ENCODE measurements at regions not wholly inside any gene's neighbourhood (a gene's known extent, or its start where the extent isn't known, plus 50 kb on each side); places are given as distances from the start of the nearest gene placed in this dataset.
"Not testable (repeated sequence)": the region's sequence is repeated elsewhere in the genome, so short reads cannot be mapped to it uniquely, and the experiment has no call there.

DNA sequence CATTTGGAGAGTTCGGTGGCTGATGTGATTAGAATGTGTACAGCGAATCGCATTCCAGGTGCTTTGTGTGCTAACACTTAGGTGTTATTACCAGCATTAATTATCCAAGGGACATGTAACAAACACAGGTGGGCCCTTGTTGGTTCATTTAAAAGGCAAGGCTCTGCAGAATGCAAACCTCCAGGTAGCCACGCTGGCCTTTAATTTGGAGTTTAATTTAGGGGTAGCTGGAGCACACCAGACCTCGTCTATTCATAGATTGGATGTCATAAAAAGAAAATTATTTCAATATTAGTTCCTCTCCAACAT, 191.1 kb downstream of the MAT2B start:
- no peak for DNase-seq

DNA sequence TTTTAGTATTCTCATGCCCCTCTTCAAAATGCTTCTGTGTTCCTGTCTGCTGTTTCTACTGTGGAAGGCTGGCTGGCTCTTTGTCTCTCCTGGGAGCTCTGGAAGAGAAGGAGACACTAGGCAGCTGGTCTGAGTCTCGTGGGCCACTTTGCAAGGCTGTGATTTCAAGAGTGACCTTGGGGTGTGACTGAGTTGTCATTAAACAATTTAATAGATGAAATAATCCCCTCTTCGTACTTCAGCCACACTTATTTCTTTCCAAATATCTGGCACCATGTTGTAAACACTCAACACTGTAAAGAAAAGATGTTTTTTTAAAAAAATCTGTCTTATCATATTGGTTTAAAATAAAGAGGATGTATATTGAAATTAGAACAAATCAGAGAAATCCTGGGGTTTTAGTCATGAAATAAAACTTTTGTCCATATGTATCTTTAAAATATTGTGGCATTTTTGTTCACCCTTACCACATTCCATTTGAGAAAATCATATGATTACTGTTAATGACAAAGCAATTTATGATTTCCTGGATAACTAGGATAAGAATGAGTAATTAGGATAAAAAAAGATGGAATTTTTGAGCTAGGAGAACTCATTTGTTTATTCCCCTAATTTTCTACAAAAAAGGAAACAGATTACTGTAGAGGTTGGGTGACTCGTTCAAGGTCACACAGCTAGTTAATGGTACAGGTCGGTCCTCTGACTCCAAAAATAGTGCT, 200.8 kb downstream of the MAT2B start:
- no peak for DNase-seq

DNA sequence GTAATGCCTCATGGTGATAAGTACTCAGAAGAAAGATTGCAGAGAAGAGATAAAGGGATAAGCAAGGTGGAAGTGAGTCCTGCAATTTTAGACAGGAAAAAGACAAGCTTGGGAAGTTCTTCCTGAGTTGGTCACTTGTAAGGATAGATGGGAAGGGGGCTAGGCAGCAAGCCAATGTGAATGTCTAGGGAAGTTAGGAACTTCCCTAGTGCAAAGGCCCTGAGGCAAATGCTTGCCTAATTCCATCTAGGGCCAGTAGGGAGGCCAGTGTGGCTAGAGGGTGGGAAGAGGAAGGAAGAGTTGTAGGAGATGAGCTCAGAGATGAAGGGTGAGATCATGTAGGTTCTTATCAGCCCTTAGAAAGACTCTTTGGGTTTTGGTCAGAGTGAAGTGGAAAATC, 206.6 kb downstream of the MAT2B start:
- DNase-seq, result no peak

DNA sequence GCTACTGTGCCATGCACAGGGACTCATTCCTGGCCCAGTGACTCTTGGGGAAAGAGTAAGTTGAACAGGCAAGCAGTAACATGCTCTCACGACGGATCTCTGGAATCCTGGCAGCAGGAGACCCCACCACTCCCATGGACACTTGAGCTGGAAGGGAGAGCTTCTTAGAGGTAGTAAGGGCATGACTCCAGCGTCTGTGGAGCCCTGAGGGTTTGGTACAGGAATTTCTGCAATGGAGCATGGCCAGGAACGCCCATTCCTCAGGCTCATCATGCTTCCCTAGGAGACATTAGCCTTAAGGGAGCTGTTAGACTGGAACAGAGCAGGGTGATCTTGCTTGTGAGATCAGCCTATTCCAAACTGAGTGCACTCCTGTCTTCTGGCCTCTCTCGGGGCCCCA, 212.9 kb downstream of the MAT2B start:
- no peak for DNase-seq

DNA sequence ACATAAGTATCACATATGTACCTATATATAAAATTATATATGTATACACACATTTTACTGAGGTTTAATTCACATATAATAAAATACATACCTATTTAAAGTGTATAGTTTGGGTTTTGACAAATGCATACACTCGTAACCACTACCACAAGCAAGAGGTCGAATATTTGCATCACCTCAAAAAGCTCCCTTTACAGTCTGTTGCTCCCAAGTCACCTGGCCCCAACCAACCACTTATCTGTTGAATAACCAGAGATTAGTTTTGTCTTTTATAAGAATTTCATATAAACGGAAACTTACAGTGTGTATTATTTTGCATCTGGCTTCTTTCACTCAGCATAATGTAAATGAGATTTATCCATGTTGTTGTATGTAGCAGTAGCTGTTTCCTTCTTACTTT, 218.9 kb downstream of the MAT2B start:
- DNase-seq, result no peak

DNA sequence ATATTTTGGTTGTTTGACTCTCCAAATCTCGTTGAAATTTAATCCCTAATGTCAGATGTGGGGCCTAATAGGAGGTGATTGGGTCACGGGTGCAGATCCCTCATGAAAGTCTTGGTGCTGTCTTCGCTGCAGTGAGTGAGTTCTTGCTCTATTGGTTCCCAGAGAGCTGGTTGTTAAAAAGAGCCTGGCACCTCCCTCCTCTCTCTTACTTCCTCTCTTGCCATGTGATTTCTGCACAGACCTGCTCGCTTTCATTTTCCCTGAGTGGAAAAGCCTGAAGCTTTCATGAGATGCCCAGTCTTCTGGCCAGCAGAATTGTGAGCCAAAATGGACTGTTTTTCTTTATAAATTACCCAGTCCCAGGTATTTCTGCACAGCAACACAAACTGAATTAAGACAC, 221.6 kb downstream of the MAT2B start:
- DNase-seq, result no peak

DNA sequence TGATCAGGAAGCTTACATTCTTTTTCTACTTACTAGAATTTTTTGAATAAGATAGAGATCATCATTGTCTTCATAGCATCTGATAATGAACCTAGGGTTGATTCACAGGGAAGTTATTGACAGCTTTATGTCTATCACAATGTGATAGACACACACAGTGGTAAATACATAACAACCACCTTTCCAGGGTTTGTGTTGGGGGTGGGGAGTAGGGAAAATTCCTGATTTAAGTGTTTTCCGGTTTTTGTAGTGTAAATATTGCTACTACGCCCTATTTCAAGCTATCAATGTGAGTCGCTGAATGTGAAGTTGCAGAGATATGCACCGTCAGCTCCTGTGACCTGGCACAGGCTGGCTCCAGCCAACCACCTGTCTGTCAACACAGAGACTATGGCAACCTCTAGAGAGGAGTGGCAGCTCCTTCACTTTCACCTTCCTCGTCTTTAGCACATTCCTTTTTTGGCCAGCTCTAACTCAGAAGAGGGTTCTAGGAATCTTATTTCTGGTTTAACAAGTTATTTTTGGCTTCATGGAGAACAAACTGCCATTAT, 224.9 kb downstream of the MAT2B start:
- no peak for DNase-seq

DNA sequence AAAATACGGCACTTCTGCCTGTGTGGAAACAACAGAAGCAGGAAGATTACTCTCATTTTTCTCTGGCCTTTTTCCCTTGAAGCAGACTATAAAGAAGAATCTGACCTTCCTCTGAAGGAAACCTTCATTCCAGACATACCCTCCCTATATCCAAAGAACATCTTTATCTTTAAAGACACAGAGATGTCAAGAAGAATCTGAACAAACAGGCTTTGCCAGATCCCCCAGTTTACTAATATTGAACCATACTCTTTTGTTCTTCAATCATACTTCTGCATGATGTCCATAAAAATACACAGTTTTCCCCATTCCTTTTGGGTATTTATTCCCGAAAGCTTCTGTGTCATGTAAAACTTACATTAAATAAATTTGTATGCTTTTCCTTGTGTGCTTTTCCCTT, 225.8 kb downstream of the MAT2B start:
- no peak for DNase-seq

DNA sequence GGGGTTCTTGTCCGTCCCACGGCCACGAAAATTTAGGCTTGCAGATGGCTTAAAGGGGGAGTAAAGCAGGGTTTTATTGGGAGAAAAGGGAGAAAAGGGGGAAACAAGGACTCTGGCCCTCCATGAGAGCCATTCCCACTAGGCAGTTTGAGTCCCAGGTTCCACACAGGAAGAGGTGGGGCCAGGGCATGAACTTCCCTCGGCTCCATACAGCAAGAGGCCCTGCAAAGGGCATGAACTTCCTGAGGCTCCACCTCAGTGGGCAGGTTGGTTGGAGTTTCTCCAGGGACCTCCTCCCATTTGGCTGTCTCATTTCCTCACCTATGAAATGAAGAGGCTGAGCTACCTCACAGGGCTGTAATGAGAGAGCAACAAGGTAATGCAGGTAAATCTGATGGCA, 229.7 kb downstream of the MAT2B start:
- DNase-seq, result no peak

DNA sequence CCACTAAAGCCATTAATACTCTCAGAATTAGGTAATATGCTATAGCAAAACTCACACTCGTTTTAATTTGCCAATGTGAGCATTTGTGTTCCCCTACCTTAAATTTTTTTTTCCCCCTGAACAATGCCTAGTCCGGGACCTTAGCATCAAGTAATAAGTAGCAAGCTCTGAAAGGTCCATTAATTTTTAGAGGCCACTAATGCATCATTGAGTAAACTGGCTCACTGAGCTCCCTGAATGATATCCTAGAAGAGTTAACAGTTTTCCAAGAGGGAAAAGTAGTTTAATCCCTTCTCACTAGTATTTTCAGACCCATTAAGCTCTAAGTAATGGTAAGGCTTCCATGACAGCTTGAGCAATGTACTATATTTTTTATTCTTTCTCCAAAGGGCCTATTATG, 242.2 kb downstream of the MAT2B start:
- DNase-seq, result no peak

DNA sequence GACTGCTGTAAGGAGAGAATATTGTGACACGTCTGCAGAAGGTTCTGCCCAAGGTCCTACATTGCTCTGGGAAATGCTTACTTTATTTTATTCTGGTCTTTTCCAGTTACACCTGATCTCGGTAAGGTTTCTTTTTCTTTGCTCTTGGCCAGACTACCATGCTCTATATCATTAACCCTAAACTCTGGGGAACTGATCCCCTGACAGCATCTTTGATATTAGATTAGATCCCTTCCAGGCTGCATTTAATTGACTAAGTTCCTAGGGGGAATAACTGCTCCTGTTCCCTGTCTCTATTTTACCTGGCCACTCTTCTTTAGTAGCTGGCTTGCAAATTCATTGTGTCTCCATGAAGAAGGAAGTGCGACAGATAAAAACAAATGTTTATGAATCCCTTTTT, 243.5 kb downstream of the MAT2B start:
- no peak for DNase-seq

DNA sequence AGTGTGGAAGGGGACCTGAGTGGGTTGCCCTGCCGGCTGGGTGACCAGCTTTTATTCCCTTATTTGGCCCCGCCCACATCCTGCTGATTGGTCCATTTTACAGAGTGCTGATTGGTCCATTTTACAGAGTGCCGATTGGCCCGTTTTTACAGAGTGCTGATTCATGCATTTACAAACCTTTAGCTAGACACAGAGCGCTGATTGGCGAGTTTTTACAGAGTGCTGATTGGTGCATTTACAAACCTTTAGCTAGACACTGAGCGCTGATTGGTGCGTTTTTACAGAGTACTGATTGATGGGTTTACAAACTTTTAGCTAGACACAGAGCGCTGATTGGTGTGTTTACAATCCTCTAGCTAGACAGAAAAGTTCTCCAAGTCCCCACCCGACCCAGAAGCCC, 245.0 kb downstream of the MAT2B start:
- not testable (repeated sequence) for DNase-seq

DNA sequence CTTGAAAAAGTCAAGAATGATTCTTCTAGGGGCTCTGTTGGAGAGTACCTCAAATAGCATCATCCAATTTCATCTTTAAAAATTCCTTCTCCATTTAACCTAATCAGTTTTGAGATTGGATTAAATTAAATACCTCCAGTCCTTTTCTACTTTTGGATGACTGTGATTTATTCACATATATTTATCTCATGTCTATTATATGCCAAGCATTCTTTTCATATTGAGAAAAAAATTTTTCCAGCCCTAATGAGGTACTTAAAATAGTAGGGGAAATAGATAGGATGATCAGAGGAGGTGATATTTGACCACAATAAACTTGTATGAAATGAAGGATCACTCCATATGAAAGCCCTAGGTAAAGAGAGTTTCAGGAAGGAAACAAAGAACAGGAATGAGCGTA, 250.1 kb downstream of the MAT2B start:
- DNase-seq, result no peak

DNA sequence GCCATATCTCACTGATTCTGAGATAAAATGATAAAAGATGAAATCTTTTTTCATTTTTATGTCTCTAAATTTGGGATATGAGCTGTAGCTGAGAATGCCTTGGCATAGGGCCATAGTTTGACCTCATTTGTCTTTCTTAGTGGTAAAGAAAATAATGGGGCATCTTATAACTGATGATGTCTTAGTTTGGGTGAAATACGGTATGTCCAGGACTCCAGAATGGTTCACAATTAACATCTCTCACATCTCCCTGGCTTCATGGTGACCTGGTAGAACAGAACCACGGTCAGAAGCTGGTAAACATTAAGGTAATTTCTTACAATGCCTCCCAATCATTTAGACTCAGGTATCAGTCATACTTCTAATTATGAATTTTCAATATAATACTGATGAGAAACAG, 250.8 kb downstream of the MAT2B start:
- no peak for DNase-seq

DNA sequence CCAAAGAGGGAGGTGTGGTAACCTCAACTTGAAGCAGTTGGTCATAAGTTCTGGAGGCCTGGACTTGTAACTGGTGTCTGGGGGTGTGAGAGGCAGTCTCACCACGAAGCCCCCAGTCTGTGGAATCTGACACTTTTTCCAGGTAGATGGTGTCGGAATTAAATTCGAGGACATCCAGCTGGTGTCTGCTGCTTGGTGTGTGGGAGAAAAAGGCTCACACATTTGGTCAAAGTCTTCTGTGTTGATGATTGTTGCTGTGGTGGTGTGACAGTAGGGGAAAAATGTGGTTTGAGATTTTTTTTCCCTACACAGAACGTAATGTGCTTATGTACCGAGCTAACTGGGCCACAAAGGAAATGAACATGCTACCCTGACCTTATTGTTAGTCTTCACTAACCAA, 251.9 kb downstream of the MAT2B start:
- DNase-seq, result no peak

DNA sequence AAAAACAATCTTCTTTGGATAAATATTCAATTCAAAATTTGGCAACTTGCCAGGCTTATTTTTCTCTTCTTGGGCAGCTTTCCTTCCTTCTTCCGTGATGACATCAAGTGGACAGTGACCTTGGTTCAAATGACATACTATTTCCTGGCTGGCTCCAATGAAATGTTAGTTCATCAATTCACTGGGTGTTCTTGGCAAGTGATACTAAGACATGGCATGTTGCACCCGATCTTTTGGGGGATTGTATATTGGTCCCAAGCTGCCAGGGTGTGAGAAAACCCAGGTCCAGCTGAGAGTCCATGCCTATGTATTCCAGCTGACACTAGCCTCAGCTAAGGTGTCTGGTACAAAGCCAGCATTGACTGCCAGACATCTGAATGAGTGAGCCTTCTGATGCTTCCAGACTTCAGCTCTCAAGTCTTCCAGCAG, 252.9 kb downstream of the MAT2B start:
- DNase-seq, result no peak

DNA sequence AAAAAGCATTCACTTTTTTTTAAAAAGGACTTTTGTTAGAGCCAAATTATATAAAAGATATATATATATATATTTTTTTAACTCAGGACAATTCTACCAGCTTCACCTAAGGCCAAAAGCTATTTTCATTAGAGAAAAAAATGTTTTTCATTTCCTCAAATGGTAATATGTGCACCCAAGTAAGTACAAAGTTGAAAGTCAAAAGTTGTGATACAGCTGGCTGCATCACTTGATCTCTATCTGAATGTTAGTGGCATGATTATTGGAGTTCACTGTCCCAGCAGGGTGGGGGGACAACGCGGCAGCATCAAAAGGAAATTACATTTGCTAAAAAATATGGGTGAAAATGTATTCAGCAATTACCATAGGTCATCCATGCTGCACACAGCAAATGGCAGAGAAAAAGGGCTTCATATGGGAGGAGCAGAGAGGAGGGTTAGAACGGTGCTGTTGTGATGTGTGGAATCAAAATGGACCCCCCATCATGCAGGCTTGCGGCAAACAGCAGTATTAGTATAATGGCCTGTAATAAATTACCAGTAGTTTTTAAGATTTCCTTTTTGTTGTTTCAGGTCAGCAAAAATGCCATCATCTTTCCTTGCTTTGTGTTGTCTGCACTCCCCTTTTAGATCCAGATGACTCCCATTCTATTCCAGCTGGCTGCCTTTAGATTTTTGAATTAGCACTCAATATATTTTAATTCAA, 253.7 kb downstream of the MAT2B start:
- DNase-seq, result no peak

DNA sequence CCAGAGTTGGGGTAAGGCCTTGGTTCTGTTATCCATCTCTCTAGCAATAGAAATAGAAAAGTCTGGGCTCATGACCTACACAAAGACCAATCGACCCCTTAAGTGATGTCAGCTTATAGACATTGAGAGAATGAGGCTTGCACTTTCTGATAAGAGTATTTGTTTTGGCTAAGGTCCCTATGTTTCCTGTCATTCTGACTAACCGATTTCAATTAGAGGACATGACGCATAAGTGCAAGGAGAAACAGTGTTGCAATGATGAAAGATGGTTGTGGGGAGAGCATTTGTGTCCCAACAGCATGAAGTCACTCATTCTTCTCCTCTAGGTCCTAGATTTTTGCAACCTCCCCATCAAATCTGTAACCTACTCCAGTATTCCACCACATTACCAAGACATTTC, 255.1 kb downstream of the MAT2B start:
- DNase-seq, result no peak

DNA sequence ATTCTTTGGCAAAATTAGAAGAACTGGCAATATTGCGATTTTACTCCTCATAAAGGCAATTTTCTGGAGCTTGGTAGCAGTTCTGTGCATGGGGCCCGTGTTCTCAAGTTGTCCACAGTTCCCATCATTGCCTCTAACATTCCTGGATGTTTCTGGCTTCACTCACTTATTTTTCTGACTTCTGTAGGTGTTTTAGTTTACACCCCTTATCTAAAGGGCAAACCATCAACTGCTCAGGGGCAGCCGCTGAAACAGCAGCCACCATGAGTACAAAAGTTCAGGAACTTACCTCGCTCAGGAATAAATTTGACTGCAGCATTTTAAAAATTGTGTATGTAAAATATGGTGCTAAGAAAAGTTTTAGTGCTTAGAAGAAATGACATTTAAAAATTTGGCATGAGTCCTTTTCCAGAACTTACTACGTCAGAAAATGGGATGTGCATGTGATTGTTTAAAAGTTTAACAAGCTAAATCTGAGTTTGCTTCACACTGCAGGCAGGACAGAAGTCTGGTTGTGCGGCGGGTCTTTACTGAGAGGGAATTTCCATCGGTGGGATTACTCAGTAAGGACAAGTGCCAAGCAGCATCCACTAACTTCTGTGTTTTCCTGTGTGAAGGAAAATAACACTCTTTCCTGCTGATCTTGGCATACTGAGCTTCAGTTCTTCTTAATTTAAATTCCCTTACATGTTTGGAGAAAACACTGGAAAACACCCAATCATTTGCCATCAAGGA, 261.7 kb downstream of the MAT2B start:
- no peak for DNase-seq

DNA sequence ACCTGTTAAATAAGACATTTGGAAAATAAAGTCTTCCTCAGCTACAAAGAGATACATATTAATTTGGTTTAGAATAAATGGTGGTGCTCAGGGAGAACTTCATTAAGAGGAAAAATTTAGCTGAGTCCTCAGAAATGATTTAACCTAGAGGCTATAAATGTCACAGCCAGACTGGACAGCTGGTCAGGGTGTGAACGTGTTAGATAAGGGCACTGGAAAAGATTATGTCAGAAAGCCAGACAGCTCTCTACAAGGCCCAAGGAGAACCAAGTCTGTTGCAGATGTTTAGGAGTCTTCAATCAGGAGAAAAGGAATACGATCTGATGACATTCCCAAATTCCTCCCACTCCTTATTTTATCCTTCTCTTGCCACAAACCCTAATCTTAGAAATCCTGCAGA, 265.2 kb downstream of the MAT2B start:
- DNase-seq, result no peak

DNA sequence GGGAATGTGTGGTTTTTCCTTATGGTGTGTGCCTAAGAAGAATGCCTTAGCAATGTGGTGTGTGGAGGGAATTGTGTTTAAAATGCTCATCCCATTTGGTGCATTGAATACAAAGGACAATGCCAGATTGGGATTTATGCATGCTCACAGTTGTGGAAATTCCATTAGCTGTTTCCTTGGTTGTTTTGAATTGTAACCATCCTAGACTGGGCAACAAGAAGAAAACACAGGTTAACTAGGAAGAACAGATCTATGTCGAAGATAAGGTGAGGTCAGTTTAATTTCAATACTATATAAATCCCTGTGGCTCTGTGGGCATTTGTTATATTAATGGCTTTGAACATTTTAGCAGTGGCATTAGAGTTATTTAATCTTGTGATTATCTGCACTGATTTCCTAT, 266.8 kb downstream of the MAT2B start:
- DNase-seq, result no peak

DNA sequence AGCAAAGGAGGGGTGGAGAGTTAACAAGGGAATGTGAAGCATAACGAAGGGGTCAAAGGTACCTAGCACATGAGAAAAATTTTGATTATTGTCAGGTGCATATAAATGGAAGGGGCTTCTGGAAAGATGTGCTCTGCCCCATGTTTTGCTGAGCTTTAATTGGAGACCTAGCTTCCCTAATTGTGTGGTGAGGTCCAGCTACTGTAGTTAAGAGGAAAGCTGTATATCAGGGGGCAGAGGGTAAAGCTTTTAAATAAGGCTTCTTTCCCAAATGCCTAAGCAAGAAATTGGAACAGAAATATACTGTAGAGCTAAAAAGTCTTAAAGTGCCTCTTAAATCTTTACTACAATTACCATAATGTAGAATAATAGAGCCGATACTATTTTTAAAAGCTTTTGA, 267.2 kb downstream of the MAT2B start:
- no peak for DNase-seq

DNA sequence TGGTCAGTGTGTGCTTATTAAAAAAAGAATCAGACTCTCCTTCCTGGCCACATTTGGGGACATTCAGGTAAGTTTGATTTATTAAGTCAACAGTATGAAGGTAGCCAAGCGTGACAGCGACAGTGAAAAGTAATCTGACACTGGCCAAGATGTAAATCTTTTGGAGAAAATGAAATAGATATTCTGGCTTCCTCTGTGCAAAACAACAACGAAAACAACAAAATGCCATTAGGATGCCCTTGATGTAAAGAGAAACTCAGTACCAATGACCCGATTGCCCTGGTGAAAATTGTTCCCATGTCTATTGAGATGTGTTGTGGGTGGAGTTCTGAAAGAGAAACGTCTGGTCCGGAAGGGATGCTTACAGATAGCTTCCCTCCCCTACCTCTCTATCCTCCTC, 267.8 kb downstream of the MAT2B start:
- no peak for DNase-seq

All from muscle of arm (tissue), 1 donor.